Upper lobe of left lung (tissue), 6 donors: ENCODE measurements at regions not wholly inside any gene's neighbourhood (a gene's known extent, or its start where the extent isn't known, plus 50 kb on each side); places are given as distances from the start of the nearest gene placed in this dataset.

ENCODE experiments used
- ATAC-seq, 2 donors: fragments of 200-7000 bp; cut with Tn5 transposase; one replicate each; pipeline ENCODE4 v1.9.1; 2022; ENCODE audit warnings: mild to moderate bottlenecking in 2 of 2, moderate library complexity in 2 of 2; ENCODE audit not compliant: low FRiP score in 2 of 2
- DNase-seq, 2 donors: peaks; one replicate each; pipeline ENCODE4 v3.0.0-alpha.2; 2019 to 2020
- H3K27ac ChIP-seq, 4 donors: fragments of 200-600 bp; sonication (generic); one replicate each; pipeline ENCODE4 v1.5.1; 2016 to 2019
- H3K27me3 ChIP-seq, 4 donors: fragments of 200-600 bp; sonication (generic); one replicate each; pipeline ENCODE4 v1.5.1; 2017 to 2019
- H3K36me3 ChIP-seq, 4 donors: fragments of 200-600 bp; sonication (generic); one replicate each; pipeline ENCODE4 v1.5.1; 2016 to 2019
- H3K4me1 ChIP-seq, 4 donors: fragments of 200-600 bp; sonication (generic); one replicate each; pipeline ENCODE4 v1.5.1; 2018 to 2019
- H3K4me3 ChIP-seq, 4 donors: fragments of 200-600 bp; sonication (generic); one replicate each; pipeline ENCODE4 v1.5.1; 2017 to 2019; ENCODE audit warnings: mild to moderate bottlenecking in 2 of 4, moderate library complexity in 1 of 4
- H3K9me3 ChIP-seq, 4 donors: fragments of 200-600 bp; sonication (generic); one replicate each; pipeline ENCODE4 v1.5.1; 2018 to 2019
- CTCF ChIP-seq, 6 experiments: fragments of 450-650 bp in 4 of 6; fragments of 200-600 bp in 2 of 6; sonication (generic) in 2 of 6; IDR thresholded peaks; one replicate each; pipeline ENCODE4 v1.5.1; 2016 to 2019; ENCODE audit warnings: antibody characterized with exemption in 6 of 6
- EP300 ChIP-seq, 4 donors: sonication (generic); formaldehyde crosslinking; IDR thresholded peaks; one replicate each; pipeline ENCODE4 v1.5.1; 2017; ENCODE audit warnings: antibody characterized with exemption in 4 of 4, control low read depth in 2 of 4
- POLR2A ChIP-seq, 4 donors: fragments of 450-650 bp; IDR thresholded peaks; one replicate each; pipeline ENCODE4 v1.5.1; 2016 to 2017; ENCODE audit warnings: antibody characterized with exemption in 4 of 4, mild to moderate bottlenecking in 2 of 4
- POLR2AphosphoS5 ChIP-seq, 2 donors: sonication (generic); formaldehyde crosslinking; IDR thresholded peaks; one replicate each; pipeline ENCODE4 v1.5.1; 2017; ENCODE audit warnings: antibody characterized with exemption in 2 of 2
- WGBS, 2 donors: methylation state at CpG; one replicate each; pipeline ENCODE4 v1.1.5; 2017 to 2018; 5-methylcytosine and 5-hydroxymethylcytosine counted together
- donor health status: DM: no; HTN: no; CAD: no; lungs with moderate emphysema.
- donor health status: DM: no; HTN: yes; CAD: no; lungs with severe emphysema.

GRCh38 chr11:28542561-28542960 is 434.4 kb downstream of the METTL15 start:
- TF ChIP-seq POLR2A (IDR thresholded peaks at IDR 0.05): no peak
- TF ChIP-seq EP300 (IDR thresholded peaks at IDR 0.05): no peak
- no peak for TF ChIP-seq POLR2AphosphoS5 (IDR thresholded peaks at IDR 0.05)
- no peak for TF ChIP-seq CTCF (IDR thresholded peaks at IDR 0.05)
- ATAC-seq: no peak
- 76 to 83% methylated on average over 1 of the region's 1 CpG for WGBS, 2 donors

DNA sequence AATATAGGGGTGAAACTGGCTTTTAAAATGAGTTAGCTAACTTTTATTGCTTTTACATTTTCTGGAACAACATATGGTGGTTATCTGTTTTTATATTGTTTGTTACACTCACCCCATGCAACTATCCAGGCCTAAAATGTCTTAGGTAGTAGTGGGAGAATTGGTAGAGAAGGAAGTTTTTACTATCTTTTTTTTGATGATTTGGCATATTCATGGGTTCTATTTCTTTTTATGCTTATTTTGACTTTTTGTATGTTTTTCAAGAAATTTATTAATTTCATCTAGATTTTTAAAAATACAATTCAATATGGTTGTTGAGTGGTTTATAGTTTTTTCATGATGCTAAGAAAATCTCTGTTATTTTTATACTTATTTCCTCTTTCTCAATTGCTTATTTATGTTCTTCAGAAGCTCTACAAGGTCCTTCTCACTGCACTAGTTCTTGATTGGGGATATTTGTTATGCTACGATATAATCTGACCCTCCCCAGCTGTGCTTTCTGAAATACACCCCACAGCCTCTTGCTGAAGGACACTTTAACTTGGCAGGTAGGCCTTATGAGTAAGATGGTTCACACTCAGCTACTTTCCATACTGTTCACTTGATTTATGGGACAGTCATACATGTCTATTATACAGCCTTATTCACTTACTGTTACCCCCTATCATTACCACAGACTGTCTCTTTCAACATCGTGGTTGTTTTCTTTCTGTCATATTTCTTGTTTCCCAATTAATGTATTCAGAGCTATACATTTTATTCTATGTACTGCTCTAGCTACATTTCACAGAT is 431.2 kb downstream of the METTL15 start:
- Histone ChIP-seq H3K27ac (no peak overlapping the region), H3K9me3 (no peaks in the 10 kb centered on the region), H3K4me1 (no peaks in the 10 kb centered on the region), H3K36me3 (no peaks in the 10 kb centered on the region), H3K4me3 (no peak overlapping the region), H3K27me3 (no peaks in the 10 kb centered on the region)
- DNase-seq: no peak
- no peak for ATAC-seq
- TF ChIP-seq EP300 (IDR thresholded peaks at IDR 0.05): no peak
- TF ChIP-seq CTCF (IDR thresholded peaks at IDR 0.05): no peak
- no peak for TF ChIP-seq POLR2A (IDR thresholded peaks at IDR 0.05)
- no peak for TF ChIP-seq POLR2AphosphoS5 (IDR thresholded peaks at IDR 0.05)
- WGBS, 2 donors: 73 to 81% methylated on average over 2 of the region's 2 CpGs

More at GRCh38 chr11:28542561-28542960, 434.4 kb downstream of the METTL15 start:
- Histone ChIP-seq H3K36me3 (no peaks in the 10 kb centered on the region), H3K9me3 (no peaks in the 10 kb centered on the region), H3K4me1 (no peaks in the 10 kb centered on the region), H3K4me3 (no peak overlapping the region), H3K27me3 (no peaks in the 10 kb centered on the region), H3K27ac (no peak overlapping the region)
- DNase-seq: no peak

GRCh38 chr11:28537822-28538221 is 429.6 kb downstream of the METTL15 start:
- Histone ChIP-seq H3K4me3 (no peak overlapping the region), H3K9me3 (no peaks in the 10 kb centered on the region), H3K27me3 (no peaks in the 10 kb centered on the region), H3K27ac (no peak overlapping the region), H3K4me1 (no peaks in the 10 kb centered on the region), H3K36me3 (no peaks in the 10 kb centered on the region)
- no peak for DNase-seq
- TF ChIP-seq CTCF (IDR thresholded peaks at IDR 0.05): no peak
- no peak for TF ChIP-seq EP300 (IDR thresholded peaks at IDR 0.05)
- TF ChIP-seq POLR2A (IDR thresholded peaks at IDR 0.05): no peak
- no peak for TF ChIP-seq POLR2AphosphoS5 (IDR thresholded peaks at IDR 0.05)
- no peak for ATAC-seq

GRCh38 chr11:28536504-28537267 is 428.5 kb downstream of the METTL15 start:
- 70 to 77% methylated on average over 2 of the region's 2 CpGs for WGBS, 2 donors
- TF ChIP-seq POLR2A (IDR thresholded peaks at IDR 0.05) (no peak), CTCF (IDR thresholded peaks at IDR 0.05) (no peak), POLR2AphosphoS5 (IDR thresholded peaks at IDR 0.05) (no peak)
- ATAC-seq (no peak), DNase-seq (no peak)
- Histone ChIP-seq H3K27me3 (no peaks in the 10 kb centered on the region), H3K27ac (no peak overlapping the region), H3K9me3 (no peaks in the 10 kb centered on the region), H3K4me3 (no peak overlapping the region), H3K4me1 (no peaks in the 10 kb centered on the region), H3K36me3 (no peaks in the 10 kb centered on the region)
